Effector memory CD8-positive, alpha-beta T cell (primary cell): ENCODE measurements at regions not wholly inside any gene's neighbourhood (a gene's known extent, or its start where the extent isn't known, plus 50 kb on each side); places are given as distances from the start of the nearest gene placed in this dataset.

Experiments used
- ATAC-seq: fragments of 150-1000 bp; cut with Tn5 transposase; replicated peaks from 2 replicates; pipeline ENCODE4 v1.10.0; 2021; ENCODE audit warnings: mild to moderate bottlenecking, moderate library complexity
- DNase-seq, 3 experiments: peaks; one replicate each; pipeline ENCODE4 v3.0.0; 2021
- H3K27ac Mint-ChIP-seq, 2 donors: one replicate each; pipeline ENCODE4 v1.8.0; 2022; ENCODE audit warnings: mild to moderate bottlenecking in 2 of 2, mixed read lengths in 2 of 2, moderate library complexity in 2 of 2
- H3K27me3 Mint-ChIP-seq, 2 donors: one replicate each; pipeline ENCODE4 v1.8.0; 2022; ENCODE audit warnings: mixed read lengths in 2 of 2
- H3K36me3 Mint-ChIP-seq: one replicate; pipeline ENCODE4 v1.8.0; 2022; ENCODE audit warnings: mild to moderate bottlenecking, moderate library complexity, mixed read lengths; ENCODE audit not compliant: insufficient read depth
- H3K4me1 Mint-ChIP-seq, 2 donors: one replicate each; pipeline ENCODE4 v1.8.0; 2022; ENCODE audit warnings: low read depth in 2 of 2, mixed read lengths in 2 of 2
- H3K4me3 Mint-ChIP-seq, 2 donors: one replicate each; pipeline ENCODE4 v1.8.0; 2022; ENCODE audit warnings: mild to moderate bottlenecking in 2 of 2, mixed read lengths in 2 of 2, moderate library complexity in 2 of 2
- H3K9me3 Mint-ChIP-seq, 2 donors: one replicate each; pipeline ENCODE4 v1.8.0; 2022; ENCODE audit warnings: mixed read lengths in 2 of 2

- DNase-seq (no peak), ATAC-seq (no peak)
- no peak overlapping the region for H3K4me3 Mint-ChIP-seq
- H3K27ac Mint-ChIP-seq, result no peak overlapping the region
- H3K4me1 Mint-ChIP-seq, result no peaks in the 10 kb centered on the region
- no peaks in the 10 kb centered on the region for H3K9me3 Mint-ChIP-seq
- peaks cover 58 to 68% of the 10 kb centered on the region in 2 donors for H3K27me3 Mint-ChIP-seq
- H3K36me3 Mint-ChIP-seq, result no peaks in the 10 kb centered on the region
These were observed 139.9 kb upstream of the PRNP start for GRCh38 chr20:4546342-4546741.

- Mint-ChIP-seq H3K4me1 (no peaks in the 10 kb centered on the region), H3K36me3 (no peaks in the 10 kb centered on the region), H3K9me3 (no peaks in the 10 kb centered on the region), H3K4me3 (no peak overlapping the region), H3K27ac (no peak overlapping the region), H3K27me3 (peaks cover 64 to 66% of the 10 kb centered on the region in 2 donors)
- no peak for DNase-seq
- ATAC-seq, result no peak
These were observed 140.7 kb upstream of the PRNP start for GRCh38 chr20:4545526-4545925.

- ATAC-seq (no peak), DNase-seq (no peak)
- Mint-ChIP-seq H3K36me3 (no peaks in the 10 kb centered on the region), H3K27me3 (peaks cover 58 to 67% of the 10 kb centered on the region in 2 donors), H3K4me3 (no peak overlapping the region), H3K27ac (no peak overlapping the region), H3K9me3 (no peaks in the 10 kb centered on the region), H3K4me1 (no peaks in the 10 kb centered on the region)
These were observed 141.5 kb upstream of the PRNP start for GRCh38 chr20:4544765-4545164.

- DNase-seq (no peak), ATAC-seq (no peak)
- no peaks in the 10 kb centered on the region for H3K36me3 Mint-ChIP-seq
- H3K27ac Mint-ChIP-seq, result no peak overlapping the region
- peaks cover 57 to 81% of the 10 kb centered on the region in 2 donors for H3K27me3 Mint-ChIP-seq
- H3K4me1 Mint-ChIP-seq, result no peaks in the 10 kb centered on the region
- H3K9me3 Mint-ChIP-seq, result no peaks in the 10 kb centered on the region
- no peak overlapping the region for H3K4me3 Mint-ChIP-seq
These were observed 144.0 kb upstream of the PRNP start for GRCh38 chr20:4542270-4542669.

- no peaks in the 10 kb centered on the region for H3K4me1 Mint-ChIP-seq
- no peak overlapping the region for H3K4me3 Mint-ChIP-seq
- ATAC-seq (no peak), DNase-seq (no peak)
- H3K27me3 Mint-ChIP-seq, result peaks cover 47 to 52% of the 10 kb centered on the region in 2 donors
- no peaks in the 10 kb centered on the region for H3K36me3 Mint-ChIP-seq
- no peaks in the 10 kb centered on the region for H3K9me3 Mint-ChIP-seq
- no peak overlapping the region for H3K27ac Mint-ChIP-seq
These were observed 151.9 kb upstream of the PRNP start for GRCh38 chr20:4534315-4534714.

GRCh38 chr20:4533368-4534133 lies 152.7 kb upstream of the PRNP start:
- Mint-ChIP-seq H3K27me3 (peaks cover 40 to 52% of the 10 kb centered on the region in 2 donors), H3K4me1 (no peaks in the 10 kb centered on the region), H3K36me3 (no peaks in the 10 kb centered on the region), H3K9me3 (no peaks in the 10 kb centered on the region), H3K4me3 (no peak overlapping the region), H3K27ac (no peak overlapping the region)
- DNase-seq (no peak), ATAC-seq (no peak)

GRCh38 chr20:4532772-4533171 lies 153.5 kb upstream of the PRNP start:
- H3K9me3 Mint-ChIP-seq, result peaks cover 2 to 5% of the 10 kb centered on the region in 2 donors
- H3K4me3 Mint-ChIP-seq, result no peak overlapping the region
- ATAC-seq, result no peak
- no peak for DNase-seq
- no peaks in the 10 kb centered on the region for H3K4me1 Mint-ChIP-seq
- H3K27ac Mint-ChIP-seq, result no peak overlapping the region
- peaks cover 32 to 53% of the 10 kb centered on the region in 2 donors for H3K27me3 Mint-ChIP-seq
- no peaks in the 10 kb centered on the region for H3K36me3 Mint-ChIP-seq

- ATAC-seq (no peak), DNase-seq (no peak)
- Mint-ChIP-seq H3K27ac (no peak overlapping the region), H3K4me3 (no peak overlapping the region), H3K9me3 (peaks cover 2 to 7% of the 10 kb centered on the region in 2 donors), H3K27me3 (peaks cover 30 to 57% of the 10 kb centered on the region in 2 donors), H3K4me1 (no peaks in the 10 kb centered on the region), H3K36me3 (no peaks in the 10 kb centered on the region)
These were observed 161.5 kb upstream of the PRNP start for GRCh38 chr20:4524792-4525191.

- peaks cover 2 to 7% of the 10 kb centered on the region in 2 donors for H3K9me3 Mint-ChIP-seq
- peaks cover 34 to 61% of the 10 kb centered on the region in 2 donors for H3K27me3 Mint-ChIP-seq
- ATAC-seq, result no peak
- no peak overlapping the region for H3K27ac Mint-ChIP-seq
- DNase-seq, result no peak
- H3K4me3 Mint-ChIP-seq, result no peak overlapping the region
- no peaks in the 10 kb centered on the region for H3K4me1 Mint-ChIP-seq
- no peaks in the 10 kb centered on the region for H3K36me3 Mint-ChIP-seq
These were observed 161.9 kb upstream of the PRNP start for GRCh38 chr20:4524307-4524706.

- no peak overlapping the region for H3K4me3 Mint-ChIP-seq
- no peak overlapping the region for H3K27ac Mint-ChIP-seq
- no peak for ATAC-seq
- no peak for DNase-seq
- H3K4me1 Mint-ChIP-seq, result no peaks in the 10 kb centered on the region
- no peaks in the 10 kb centered on the region for H3K36me3 Mint-ChIP-seq
- peaks cover 36 to 74% of the 10 kb centered on the region in 2 donors for H3K27me3 Mint-ChIP-seq
- no peaks in the 10 kb centered on the region for H3K9me3 Mint-ChIP-seq
These were observed 163.9 kb upstream of the PRNP start for GRCh38 chr20:4522310-4522709.

GRCh38 chr20:4521170-4521968 lies 164.9 kb upstream of the PRNP start:
- Mint-ChIP-seq H3K4me1 (no peaks in the 10 kb centered on the region), H3K27ac (no peak overlapping the region)

GRCh38 chr20:4519534-4519933 lies 166.7 kb upstream of the PRNP start:
- Mint-ChIP-seq H3K36me3 (no peaks in the 10 kb centered on the region), H3K4me1 (no peaks in the 10 kb centered on the region)

More at GRCh38 chr20:4521170-4521968, 164.9 kb upstream of the PRNP start:
- H3K27me3 Mint-ChIP-seq, result peaks cover 34 to 73% of the 10 kb centered on the region in 2 donors
- H3K36me3 Mint-ChIP-seq, result no peaks in the 10 kb centered on the region
- ATAC-seq (no peak), DNase-seq (no peak)
- H3K4me3 Mint-ChIP-seq, result no peak overlapping the region
- no peaks in the 10 kb centered on the region for H3K9me3 Mint-ChIP-seq

GRCh38 chr20:4516876-4517275 lies 169.4 kb upstream of the PRNP start:
- no peak overlapping the region for H3K4me3 Mint-ChIP-seq
- H3K9me3 Mint-ChIP-seq, result no peaks in the 10 kb centered on the region
- DNase-seq, result no peak
- H3K4me1 Mint-ChIP-seq, result no peaks in the 10 kb centered on the region
- H3K36me3 Mint-ChIP-seq, result no peaks in the 10 kb centered on the region
- no peak for ATAC-seq
- no peak overlapping the region for H3K27ac Mint-ChIP-seq
- peaks cover 54 to 72% of the 10 kb centered on the region in 2 donors for H3K27me3 Mint-ChIP-seq

More at GRCh38 chr20:4519534-4519933, 166.7 kb upstream of the PRNP start:
- no peak overlapping the region for H3K4me3 Mint-ChIP-seq
- no peaks in the 10 kb centered on the region for H3K9me3 Mint-ChIP-seq
- peaks cover 45 to 76% of the 10 kb centered on the region in 2 donors for H3K27me3 Mint-ChIP-seq
- H3K27ac Mint-ChIP-seq, result no peak overlapping the region
- ATAC-seq (no peak), DNase-seq (no peak)

- no peak for DNase-seq
- no peak for ATAC-seq
- Mint-ChIP-seq H3K9me3 (peaks cover 0 to 10% of the 10 kb centered on the region in 2 donors), H3K36me3 (no peaks in the 10 kb centered on the region), H3K4me3 (no peak overlapping the region), H3K4me1 (no peaks in the 10 kb centered on the region), H3K27ac (no peak overlapping the region), H3K27me3 (peaks cover 50 to 68% of the 10 kb centered on the region in 2 donors)
These were observed 172.5 kb upstream of the PRNP start for GRCh38 chr20:4513720-4514119.
